Hippocampal formation (tissue), 2 donors: ENCODE measurements at regions not wholly inside any gene's neighbourhood (a gene's known extent, or its start where the extent isn't known, plus 50 kb on each side); places are given as distances from the start of the nearest gene placed in this dataset.
"Not testable (repeated sequence)": the region's sequence is repeated elsewhere in the genome, so short reads cannot be mapped to it uniquely, and the experiment has no call there.

Experiments used
- DNase-seq, 2 donors: peaks; one replicate each; lab custom pipeline; 2025; lab: John Stamatoyannopoulos, UW

GRCh38 chr2:16069663-16069932, 129.2 kb downstream of the MYCN start:
- no peak for DNase-seq

DNA sequence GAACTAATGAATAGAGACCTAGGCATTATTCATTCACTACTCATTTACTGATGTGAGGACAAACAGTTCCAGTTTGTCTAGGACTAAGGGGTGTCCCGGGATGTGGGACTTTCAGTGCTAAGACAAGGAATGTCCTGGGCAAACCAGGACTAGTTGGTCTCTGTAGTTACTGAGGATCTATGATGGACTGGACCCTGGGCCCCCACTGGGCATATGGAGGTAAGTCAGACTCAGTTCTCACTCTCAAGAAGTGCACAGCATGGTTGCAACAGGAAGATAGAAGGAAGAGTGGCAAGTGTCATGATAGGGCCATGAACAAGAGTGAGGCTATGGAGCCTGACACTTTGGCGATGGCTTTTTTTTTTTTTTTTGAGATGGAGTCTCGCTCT, 128.2 kb downstream of the MYCN start:
- no peak for DNase-seq

GRCh38 chr2:16067866-16068551, 127.7 kb downstream of the MYCN start:
- no peak for DNase-seq

DNA sequence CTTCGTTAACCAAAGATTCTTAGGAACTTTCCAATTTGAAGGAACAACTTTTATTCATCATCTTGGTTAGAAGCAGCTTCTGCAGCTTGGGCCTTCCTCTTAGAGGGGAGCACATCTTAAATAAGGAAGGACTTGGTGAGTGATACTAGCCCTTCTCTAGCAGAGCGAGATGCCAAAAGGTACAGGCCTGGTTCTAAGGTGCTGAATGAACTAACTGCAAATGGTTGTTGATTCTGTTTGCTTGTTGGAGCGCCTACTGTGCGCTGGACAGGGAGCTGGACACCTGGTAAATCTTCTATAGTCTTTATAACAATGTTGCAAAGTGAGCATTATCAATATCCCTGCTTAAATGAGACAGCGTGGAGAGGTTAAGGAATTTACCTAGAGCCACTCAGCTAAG, 127.1 kb downstream of the MYCN start:
- DNase-seq: no peak

- no peak for DNase-seq
Measured at GRCh38 chr2:16067037-16067406, 126.7 kb downstream of the MYCN start.

GRCh38 chr2:16066261-16067036, 126.1 kb downstream of the MYCN start:
- no peak for DNase-seq

- not testable (repeated sequence) for DNase-seq
Measured at GRCh38 chr2:16065272-16066069, 125.1 kb downstream of the MYCN start.

DNA sequence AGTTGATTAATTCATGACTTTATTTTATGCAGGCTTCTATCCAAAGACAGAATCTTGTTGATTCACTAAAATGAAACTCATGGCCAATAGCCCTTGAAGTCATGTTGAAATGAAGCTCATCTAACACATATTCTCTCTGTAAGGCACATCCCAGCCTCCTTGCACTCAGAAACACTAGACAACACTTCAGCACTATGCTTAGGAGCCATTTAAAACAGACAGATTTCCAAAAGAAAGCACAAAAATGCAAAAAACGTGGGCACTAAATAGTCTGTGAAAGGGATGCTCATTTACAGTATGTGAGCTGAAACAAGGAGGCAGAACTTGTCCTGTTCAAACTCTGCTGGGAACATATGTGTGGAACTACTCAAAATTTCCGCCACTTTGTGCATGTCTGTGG, 124.4 kb downstream of the MYCN start:
- DNase-seq: no peak

DNA sequence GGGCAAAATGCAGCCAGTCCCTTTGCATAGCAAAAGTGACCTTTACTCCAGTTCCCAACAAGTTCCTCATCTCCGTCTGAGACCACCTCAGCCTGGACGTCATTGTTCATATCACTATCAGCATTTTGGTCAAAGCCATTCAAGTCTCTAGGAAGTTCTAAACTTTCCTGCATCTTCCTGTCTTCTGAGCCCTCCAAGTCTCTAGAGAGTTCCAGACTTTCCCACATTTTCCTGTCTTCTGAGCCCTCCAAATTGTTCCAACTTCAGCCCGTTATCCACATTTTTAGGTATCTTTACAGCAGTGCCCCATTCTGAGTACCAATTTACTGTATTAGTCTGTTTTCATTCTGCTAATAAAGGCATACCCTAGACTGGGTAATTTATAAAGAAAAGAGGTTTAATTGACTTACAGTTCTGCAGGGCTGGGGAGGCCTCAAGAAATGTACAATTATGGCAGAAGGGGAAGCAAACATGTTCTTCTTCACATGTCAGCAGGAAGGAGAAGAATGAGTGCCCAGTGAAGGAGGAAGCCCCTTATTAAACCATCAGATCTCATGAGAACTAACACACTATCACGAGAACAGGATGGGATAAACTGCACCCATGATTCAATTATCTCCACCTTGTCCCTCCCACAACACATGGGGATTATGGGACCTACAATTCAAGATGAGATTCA, 123.7 kb downstream of the MYCN start:
- DNase-seq: no peak

DNA sequence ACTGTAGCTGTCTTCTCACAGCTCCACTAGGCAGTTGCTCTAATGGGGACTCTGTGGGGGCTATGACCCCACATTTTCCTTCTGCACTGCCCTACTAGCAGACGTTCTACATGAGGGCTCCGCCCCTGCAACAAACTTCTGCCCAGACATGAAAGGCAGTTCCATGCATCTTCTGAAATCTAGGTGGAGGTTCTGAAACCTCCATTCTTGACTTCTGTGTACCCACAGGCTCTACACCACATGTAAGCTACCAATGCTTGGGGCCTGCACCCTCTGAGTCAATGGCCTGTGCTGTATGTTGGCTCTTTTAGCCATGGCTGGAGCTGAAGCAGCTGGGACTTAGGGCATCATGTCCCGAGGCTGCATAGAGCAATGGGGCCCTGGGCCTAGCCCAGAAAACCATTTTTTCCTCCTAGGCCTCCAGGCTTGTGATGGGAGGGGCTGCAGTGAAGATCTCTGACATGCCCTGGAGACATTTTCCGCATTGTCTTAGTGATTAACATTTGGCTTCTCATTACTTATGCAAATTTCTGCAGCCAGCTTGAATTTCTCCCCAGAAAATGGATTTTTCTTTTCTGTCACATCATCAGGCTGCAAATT, 123.0 kb downstream of the MYCN start:
- DNase-seq: no peak

DNA sequence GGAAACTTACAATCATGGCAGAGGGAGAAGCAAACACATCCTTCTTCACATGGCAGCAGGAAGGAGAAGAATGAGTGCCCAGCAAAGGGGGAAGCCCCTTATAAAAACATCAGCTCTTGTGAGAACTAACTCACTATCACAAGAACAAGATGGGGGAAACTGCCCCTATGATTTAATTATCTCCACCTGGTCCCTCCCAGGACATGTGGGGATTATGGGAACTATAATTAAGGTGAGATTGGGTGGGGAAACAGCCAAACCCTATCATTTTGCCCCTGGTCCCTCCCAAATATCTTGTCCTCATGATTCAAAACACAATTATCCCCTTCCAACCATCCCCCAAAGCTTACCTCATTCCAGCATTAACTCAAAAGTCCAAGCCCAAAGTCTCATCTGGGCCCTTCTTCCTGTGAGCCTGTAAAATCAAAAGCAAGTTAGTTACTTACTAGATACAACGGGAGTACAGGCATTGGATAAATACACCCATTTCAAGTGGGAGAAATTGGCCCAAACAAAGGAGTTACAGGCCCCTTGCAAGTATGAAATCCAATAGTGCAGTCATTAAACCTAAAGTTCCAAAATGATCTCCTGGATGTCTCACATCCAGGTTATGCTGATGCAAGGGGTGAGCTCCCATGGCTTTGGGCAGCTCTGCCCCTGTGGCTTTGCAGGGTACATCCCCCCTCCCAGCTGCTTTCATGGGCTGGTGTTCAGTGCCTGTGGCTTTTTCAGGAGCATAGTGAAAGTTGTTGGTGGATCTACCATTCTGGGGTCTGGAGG, 122.3 kb downstream of the MYCN start:
- DNase-seq: no peak

GRCh38 chr2:16061441-16062217, 121.3 kb downstream of the MYCN start:
- DNase-seq: no peak

DNA sequence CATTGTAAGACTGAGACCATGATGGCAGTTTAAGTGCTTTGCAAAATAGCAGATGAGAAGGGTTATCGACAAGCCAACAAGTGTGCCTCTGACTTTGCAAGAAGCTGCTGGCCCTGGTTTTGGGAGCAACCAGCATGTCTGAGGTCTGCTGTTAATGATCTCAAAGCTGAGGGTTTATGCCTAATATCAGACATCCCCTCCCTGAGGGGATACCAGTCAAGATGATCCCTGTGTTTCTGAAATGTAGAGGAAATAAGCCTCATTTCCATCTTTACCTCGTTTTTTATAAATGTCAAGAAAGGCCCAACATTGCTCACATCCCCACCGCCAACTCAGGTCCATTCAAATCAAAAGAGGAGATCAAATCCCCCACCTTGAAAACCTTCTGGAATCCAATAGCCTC, 120.6 kb downstream of the MYCN start:
- no peak for DNase-seq

DNA sequence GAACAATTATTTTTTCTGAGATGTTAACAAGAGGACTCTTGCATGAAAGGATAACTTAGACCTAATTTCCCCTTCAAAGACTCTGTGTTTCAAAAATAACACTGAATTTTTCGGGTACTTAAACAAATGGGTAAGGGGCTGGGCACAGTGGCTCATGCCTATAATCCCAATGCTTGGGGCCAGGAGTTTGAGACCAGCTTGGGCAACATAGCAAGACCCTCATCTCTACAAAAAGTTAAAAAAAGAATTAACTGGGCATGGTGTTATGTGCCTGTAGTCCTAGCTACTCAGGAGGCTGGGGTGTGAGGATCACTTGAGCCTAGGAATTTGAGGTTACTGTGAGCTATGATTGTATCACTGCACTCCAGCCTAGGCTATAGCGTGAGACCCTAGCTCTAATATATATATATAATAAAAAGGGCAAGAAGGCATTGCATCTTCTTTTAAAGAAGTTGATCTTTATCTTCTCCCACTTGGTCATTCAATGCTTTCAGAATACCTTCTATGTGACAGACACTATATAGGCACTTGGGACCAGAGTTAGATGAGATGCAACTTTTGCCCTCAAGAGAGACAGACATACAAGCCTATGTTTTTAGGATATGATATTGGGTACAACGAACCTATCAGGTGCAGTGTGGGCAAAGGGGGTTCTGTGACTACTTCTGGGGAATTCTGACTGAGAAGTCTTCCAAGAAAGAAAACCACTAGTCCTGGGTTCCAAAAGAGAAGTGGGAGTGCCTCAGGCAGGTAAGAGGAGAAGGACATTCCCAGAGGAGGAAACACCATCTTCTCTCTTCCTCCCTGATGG, 120.0 kb downstream of the MYCN start:
- DNase-seq: no peak

- no peak for DNase-seq
Measured at GRCh38 chr2:16059393-16060016, 119.2 kb downstream of the MYCN start.

DNA sequence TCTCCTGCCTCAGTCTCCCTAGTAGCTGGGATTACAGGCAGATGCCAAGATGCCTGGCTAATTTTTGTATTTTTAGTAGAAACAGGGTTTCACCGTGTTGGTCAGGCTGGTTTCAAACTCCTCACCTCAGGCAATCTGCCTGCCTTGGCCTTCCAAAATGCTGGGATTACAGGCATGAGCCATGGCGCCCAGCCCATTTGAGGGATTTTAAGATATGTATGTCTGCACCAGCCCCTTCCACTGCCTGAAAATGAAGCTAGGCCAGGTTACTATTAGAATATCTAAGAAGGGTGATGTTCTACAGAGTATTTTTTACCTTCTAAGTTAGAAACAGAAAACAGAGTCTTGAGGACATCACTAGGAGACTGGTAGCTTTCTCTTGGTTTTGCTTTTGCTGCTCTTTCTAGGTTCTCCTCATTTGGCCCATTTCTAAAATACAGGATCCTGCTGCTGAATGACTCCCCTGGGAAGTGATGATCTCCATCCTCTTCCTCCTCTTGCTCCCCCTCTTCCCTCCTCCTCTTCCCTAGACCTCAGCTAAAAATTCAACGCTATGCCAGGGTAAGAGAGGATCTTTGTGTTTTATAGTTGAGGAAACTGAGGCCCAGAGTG, 118.5 kb downstream of the MYCN start:
- DNase-seq: no peak

- no peak for DNase-seq
Measured at GRCh38 chr2:16058256-16058655, 117.9 kb downstream of the MYCN start.

GRCh38 chr2:16057661-16058060, 117.3 kb downstream of the MYCN start:
- DNase-seq: no peak
